Amniotic epithelial cell (primary cell): ENCODE measurements at regions not wholly inside any gene's neighbourhood (a gene's known extent, or its start where the extent isn't known, plus 50 kb on each side); places are given as distances from the start of the nearest gene placed in this dataset.

ENCODE experiments used
- DNase-seq: peaks from one replicate; pipeline ENCODE4 v3.0.0-alpha.2; 2010; ENCODE audit warnings: low read depth

- no peak for DNase-seq
Observed at GRCh38 chr2:10964052-10964790, 52.5 kb downstream of the KCNF1 start.

DNA sequence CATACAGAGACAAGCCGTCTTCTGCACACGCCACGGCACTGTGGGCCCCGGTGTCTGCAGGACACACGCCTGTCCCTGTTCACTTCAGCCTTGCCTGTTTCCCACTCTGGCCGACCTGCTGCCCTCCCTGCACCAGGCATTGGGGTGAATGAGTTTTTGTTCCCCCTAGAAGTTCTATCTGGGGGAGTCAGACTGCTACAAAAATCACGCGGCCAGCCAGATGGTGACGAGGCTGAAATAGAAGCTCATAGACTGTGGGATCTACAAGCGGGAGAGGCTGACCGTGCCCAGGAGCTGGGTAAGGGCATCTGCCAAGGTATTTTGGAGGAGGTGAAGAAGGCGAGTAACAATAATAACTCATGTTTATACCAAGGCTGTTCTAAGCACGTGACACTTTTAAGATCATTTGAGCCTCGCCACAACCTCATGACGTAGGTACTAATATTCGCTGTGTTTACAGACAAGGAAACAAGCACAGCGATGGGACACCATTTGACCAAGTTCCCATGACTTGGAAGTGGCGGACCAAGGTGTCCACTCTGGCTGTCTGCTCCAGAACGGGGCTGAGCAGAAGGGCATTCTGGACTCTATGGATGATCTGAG, 53.6 kb downstream of the KCNF1 start:
- no peak for DNase-seq

- no peak for DNase-seq
Observed at GRCh38 chr2:10966056-10966455, 54.3 kb downstream of the KCNF1 start.

DNA sequence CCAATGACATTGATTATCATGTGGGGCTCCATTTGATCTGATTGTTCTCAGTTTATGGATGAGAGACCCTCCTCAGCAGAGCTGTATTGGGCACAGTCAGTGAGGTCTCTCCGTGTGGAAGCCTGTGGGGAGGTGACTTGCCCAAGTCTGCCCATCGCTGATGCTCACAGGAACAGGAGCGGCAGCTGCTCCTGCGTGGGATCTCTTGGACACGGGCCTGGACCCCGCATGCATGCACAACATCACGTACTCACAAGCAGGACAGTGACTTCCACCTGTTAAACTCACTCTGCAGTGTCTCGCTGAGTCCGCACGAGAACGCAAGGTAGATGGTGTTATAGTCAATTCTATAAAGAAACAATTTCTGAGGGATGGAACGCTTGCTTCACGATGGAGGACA, 55.0 kb downstream of the KCNF1 start:
- DNase-seq: no peak

DNA sequence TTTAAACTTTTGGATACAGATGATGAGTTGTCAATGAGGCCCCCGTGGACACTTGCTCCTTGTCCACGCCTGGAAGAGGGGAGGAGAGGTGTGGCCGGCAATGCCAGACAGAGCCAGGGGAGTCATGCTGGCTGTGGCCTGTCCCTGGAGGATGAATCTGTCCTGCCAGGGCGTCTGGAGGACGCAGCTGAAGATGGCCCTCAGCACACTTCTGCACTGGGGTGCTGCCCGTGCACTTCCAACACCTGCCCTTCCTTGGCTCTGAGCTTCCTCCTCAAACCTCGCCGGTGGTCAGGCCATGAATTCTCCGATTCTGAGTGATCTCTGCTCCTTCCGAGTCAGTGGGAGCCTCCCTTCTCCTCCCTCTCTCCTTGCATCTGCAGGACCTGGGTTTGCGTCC, 56.4 kb downstream of the KCNF1 start:
- no peak for DNase-seq

DNA sequence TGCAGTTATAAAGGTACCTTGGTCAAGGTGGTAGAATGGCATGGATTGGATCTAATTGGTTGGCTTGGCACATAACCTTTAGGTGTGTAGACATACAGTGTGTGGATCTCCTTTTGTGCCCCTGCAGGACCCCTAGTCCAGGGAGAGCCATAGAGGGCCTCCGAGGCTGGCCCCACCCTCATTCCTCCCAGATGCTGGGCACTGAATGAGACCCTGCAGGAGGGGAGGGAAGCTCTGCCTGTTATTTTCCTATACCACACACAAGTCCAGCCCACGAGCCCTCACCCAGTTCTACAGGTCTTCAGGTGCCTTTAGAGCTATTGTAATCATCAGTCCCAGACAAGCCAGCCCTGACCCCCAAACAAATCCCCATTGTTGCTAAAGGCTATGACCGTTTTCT, 58.9 kb downstream of the KCNF1 start:
- no peak for DNase-seq

GRCh38 chr2:10971161-10971887, 59.6 kb downstream of the KCNF1 start:
- no peak for DNase-seq

- no peak for DNase-seq
Observed at GRCh38 chr2:10971888-10972260, 60.1 kb downstream of the KCNF1 start.

DNA sequence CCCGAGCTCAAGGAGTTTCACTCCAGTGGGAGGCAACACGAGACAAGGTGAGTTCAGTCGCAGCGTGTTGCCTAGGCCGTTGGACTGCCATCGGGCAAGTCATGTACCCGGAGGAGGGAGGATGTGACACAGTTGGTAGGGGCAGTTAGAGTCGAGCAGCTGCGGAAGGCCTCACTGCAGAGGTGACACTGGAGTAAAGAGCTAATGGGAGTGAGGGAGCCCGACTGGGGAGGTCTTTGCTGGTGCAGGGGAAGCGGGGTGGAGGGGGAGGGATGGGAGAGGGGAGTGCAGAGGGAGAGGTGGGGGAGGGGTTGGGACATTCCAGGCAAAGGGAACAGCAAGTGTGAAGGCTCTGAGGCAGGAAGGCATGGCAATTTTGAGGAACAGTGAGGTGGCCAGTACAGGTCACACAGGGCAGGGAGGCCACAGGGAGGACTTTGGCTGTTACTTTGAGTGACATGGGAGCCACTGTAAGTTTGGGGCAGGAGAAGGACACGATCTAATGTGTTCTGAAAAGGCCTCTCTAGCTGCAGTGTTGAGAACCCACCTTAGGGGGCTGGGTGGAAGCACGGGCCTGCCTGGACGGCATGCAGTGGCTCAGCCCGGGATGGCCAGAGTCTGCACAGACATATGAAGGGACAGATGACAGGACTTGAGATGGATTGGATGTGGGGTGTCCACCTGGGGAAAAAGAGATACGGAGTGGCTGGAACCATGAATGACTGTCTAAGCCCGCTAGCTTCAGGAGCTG, 61.1 kb downstream of the KCNF1 start:
- no peak for DNase-seq

DNA sequence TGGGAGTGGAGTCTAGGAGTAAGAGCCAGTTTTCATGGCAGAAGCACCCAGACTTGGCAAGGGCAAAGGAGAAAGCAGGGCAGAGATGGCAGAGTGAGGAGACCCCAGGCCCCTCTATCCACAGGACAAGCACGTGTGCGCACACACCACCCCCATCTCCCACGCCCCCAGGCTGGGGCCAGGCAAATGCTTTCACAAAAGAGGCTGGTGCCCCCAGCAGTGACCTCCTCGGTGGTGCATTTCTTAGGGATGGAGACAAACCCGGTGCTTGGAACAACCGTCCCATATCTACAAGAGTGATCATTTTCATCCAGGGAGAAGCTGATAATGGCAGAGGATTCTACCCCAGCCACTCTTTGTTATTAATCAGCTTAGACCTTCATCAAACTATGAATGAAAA, 62.0 kb downstream of the KCNF1 start:
- DNase-seq: no peak

- peak; percentile 6 for DNase-seq
Observed at GRCh38 chr2:10977003-10977402, 65.3 kb downstream of the KCNF1 start.

DNA sequence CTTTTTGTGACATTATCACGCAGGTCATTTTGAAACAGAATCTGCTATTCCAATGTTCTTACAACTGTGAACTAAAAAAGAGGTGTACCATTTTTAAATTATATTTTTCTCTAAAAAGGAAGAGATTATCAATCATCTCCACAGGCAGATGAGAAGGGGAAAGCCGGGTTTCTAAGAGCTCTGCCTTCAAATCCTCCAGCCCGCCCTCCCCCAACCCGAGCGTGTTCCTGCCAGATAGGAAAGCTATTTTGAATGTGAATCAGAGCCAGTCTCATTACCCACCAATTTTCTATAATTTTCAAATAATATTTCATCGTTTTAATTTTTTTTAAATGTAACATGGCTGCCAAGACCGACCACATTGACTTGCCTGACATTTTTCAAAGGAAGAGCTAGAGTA, 65.9 kb downstream of the KCNF1 start:
- peak; percentile 3 for DNase-seq

GRCh38 chr2:10978090-10978670, 66.4 kb downstream of the KCNF1 start:
- no peak for DNase-seq

- DNase-seq: no peak
Observed at GRCh38 chr2:10980071-10980470, 68.3 kb downstream of the KCNF1 start.

- DNase-seq: no peak
Observed at GRCh38 chr2:10980886-10981425, 69.2 kb downstream of the KCNF1 start.

GRCh38 chr2:10981451-10981850, 69.7 kb downstream of the KCNF1 start:
- no peak for DNase-seq

DNA sequence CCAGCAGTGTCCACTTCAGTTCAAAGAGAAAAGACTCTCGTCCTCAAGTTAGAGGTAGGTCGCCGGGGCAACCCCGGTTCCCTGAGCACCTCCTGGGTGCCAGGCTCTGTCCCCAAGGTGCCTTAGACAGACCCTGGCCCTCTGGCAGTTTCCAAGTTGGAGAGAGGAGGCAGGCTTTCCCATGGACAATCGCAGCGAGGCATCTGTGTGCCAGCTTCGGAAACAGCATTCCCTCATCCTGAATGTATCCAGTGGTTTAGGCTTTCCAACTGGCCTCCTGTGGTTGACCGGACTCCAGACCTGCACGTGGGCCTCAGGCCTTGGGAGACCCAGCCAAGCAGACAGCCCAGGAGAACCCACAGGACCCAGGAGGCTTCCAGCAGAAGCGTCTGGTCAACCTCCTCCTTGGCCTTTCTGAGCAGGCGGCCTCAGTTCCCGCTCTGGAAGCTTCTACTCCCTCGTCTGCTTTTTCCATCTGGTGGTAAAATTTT, 70.3 kb downstream of the KCNF1 start:
- DNase-seq: no peak

- DNase-seq: no peak
Observed at GRCh38 chr2:10982931-10983701, 71.4 kb downstream of the KCNF1 start.

DNA sequence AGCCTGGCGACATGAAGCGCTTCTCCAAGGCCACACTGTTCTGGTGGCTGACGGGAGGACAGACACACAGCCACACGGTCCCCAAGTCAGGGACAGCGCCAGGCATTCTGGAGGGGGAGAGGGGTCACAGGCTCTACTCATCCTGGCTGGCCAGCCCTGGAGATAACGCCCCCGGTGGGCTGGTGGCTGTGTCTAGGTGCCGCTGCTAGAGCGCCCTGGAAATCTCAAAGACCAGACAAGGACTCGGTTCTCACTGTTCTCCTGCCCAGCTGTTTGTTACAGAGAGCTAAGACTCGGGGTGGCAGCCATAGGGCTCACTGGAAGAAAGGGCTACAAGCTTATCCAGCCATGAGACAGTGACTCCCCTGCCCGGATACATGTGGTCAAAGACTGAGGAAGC, 72.0 kb downstream of the KCNF1 start:
- no peak for DNase-seq

GRCh38 chr2:10984418-10985135, 72.8 kb downstream of the KCNF1 start:
- no peak for DNase-seq
